H9 (cell line): ENCODE measurements at regions not wholly inside any gene's neighbourhood (a gene's known extent, or its start where the extent isn't known, plus 50 kb on each side); places are given as distances from the start of the nearest gene placed in this dataset.

Experiments used
- DNase-seq: peaks from one replicate; pipeline ENCODE4 v3.0.0-alpha.2; 2017
- H2AFZ ChIP-seq: one replicate; pipeline ENCODE4 v1.6.1; 2013; ENCODE audit warnings: mild to moderate bottlenecking, low read length, control low read depth, moderate library complexity
- H2AK5ac ChIP-seq: 2 replicates; pipeline ENCODE4 v1.6.1; 2013; ENCODE audit warnings: low read length, control low read depth, mixed read lengths; ENCODE audit not compliant: insufficient read length
- H2BK120ac ChIP-seq: one replicate; pipeline ENCODE4 v1.6.1; 2013; ENCODE audit warnings: low read depth, mild to moderate bottlenecking, low read length, control low read depth, inconsistent platforms; ENCODE audit not compliant: poor library complexity, severe bottlenecking
- H2BK12ac ChIP-seq: 2 replicates; pipeline ENCODE4 v1.6.1; 2013; ENCODE audit warnings: low read length, control low read depth, mixed read lengths, low read depth; ENCODE audit not compliant: insufficient read length
- H2BK15ac ChIP-seq: 2 replicates; pipeline ENCODE4 v1.6.1; 2013; ENCODE audit warnings: low read depth, low read length, control low read depth
- H2BK20ac ChIP-seq: one replicate; pipeline ENCODE4 v1.6.1; 2013; ENCODE audit warnings: low read depth, mild to moderate bottlenecking, low read length, control low read depth, inconsistent platforms; ENCODE audit not compliant: poor library complexity, severe bottlenecking
- H2BK5ac ChIP-seq: 2 replicates; pipeline ENCODE4 v1.6.1; 2013; ENCODE audit warnings: low read length, control low read depth, mixed read lengths; ENCODE audit not compliant: insufficient read length
- H3K14ac ChIP-seq: 2 replicates; pipeline ENCODE4 v1.6.1; 2013; ENCODE audit warnings: low read length, control low read depth; ENCODE audit not compliant: insufficient read depth
- H3K18ac ChIP-seq: 2 replicates; pipeline ENCODE4 v1.6.1; 2013; ENCODE audit warnings: low read depth, mild to moderate bottlenecking, mixed read lengths, low read length, control low read depth; ENCODE audit not compliant: insufficient read length
- H3K23ac ChIP-seq: 2 replicates; pipeline ENCODE4 v1.6.1; 2013; ENCODE audit warnings: low read length, control low read depth, mixed read lengths, low read depth; ENCODE audit not compliant: insufficient read length
- H3K23me2 ChIP-seq: 2 replicates; pipeline ENCODE4 v1.6.1; 2013; ENCODE audit warnings: low read depth, mild to moderate bottlenecking, mixed read lengths, low read length, control low read depth; ENCODE audit not compliant: insufficient read length, poor library complexity, severe bottlenecking
- H3K27ac ChIP-seq: 2 replicates; pipeline ENCODE4 v1.5.1; 2013; ENCODE audit warnings: low read length, control low read depth, mixed read lengths, low read depth; ENCODE audit not compliant: insufficient read length
- H3K27me3 ChIP-seq: 2 replicates; pipeline ENCODE4 v1.6.1; 2013; ENCODE audit warnings: low read length, control low read depth, inconsistent platforms; ENCODE audit not compliant: insufficient read depth
- H3K4ac ChIP-seq: 2 replicates; pipeline ENCODE4 v1.6.1; 2013; ENCODE audit warnings: low read depth, mild to moderate bottlenecking, control low read depth, inconsistent platforms, low read length, moderate library complexity
- H3K4me1 ChIP-seq: 2 replicates; pipeline ENCODE4 v1.6.1; 2013; ENCODE audit warnings: low read length, control low read depth, inconsistent platforms; ENCODE audit not compliant: insufficient read depth
- H3K4me2 ChIP-seq: 2 replicates; pipeline ENCODE4 v1.6.1; 2013; ENCODE audit warnings: low read length, control low read depth, mixed read lengths; ENCODE audit not compliant: insufficient read length, insufficient read depth
- H3K56ac ChIP-seq: 2 replicates; pipeline ENCODE4 v1.6.1; 2013; ENCODE audit warnings: low read depth, mild to moderate bottlenecking, mixed read lengths, low read length, control low read depth; ENCODE audit not compliant: insufficient read length
- H3K79me1 ChIP-seq: 2 replicates; pipeline ENCODE4 v1.6.1; 2013; ENCODE audit warnings: low read depth, mild to moderate bottlenecking, moderate library complexity, low read length, control low read depth, inconsistent platforms; ENCODE audit not compliant: insufficient read depth, poor library complexity, severe bottlenecking
- H3K79me2 ChIP-seq: 2 replicates; pipeline ENCODE4 v1.6.1; 2013; ENCODE audit warnings: low read length, control low read depth, inconsistent platforms; ENCODE audit not compliant: insufficient read depth
- H3K9ac ChIP-seq: 2 replicates; pipeline ENCODE4 v1.6.1; 2013; ENCODE audit warnings: low read length, control low read depth, mixed read lengths; ENCODE audit not compliant: insufficient read length; ENCODE audit errors: extremely low read depth
- H3K9me3 ChIP-seq: one replicate; pipeline ENCODE4 v1.6.1; 2013; ENCODE audit warnings: low read depth, low read length, inconsistent platforms; ENCODE audit not compliant: control insufficient read depth
- H3T11ph ChIP-seq: one replicate; pipeline ENCODE4 v1.6.1; 2013; ENCODE audit warnings: mild to moderate bottlenecking, low read length, control low read depth, inconsistent platforms
- H4K20me1 ChIP-seq: one replicate; pipeline ENCODE4 v1.6.1; 2013; ENCODE audit not compliant: control insufficient read depth, insufficient read length, insufficient read depth
- H4K5ac ChIP-seq: 2 replicates; pipeline ENCODE4 v1.6.1; 2013; ENCODE audit warnings: low read depth, mild to moderate bottlenecking, mixed read lengths, low read length, control low read depth; ENCODE audit not compliant: insufficient read length
- H4K8ac ChIP-seq: replicated peaks from 2 replicates; pipeline ENCODE4 v1.6.1; 2013; ENCODE audit warnings: low read length, control low read depth, mixed read lengths, low read depth; ENCODE audit not compliant: insufficient read length
- H4K91ac ChIP-seq: 2 replicates; pipeline ENCODE4 v1.6.1; 2013; ENCODE audit warnings: low read depth, mild to moderate bottlenecking, moderate library complexity, mixed read lengths, low read length, control low read depth; ENCODE audit not compliant: insufficient read length
- H3K27ac Mint-ChIP-seq, 3 experiments: 2 replicates in 2 of 3; 3 replicates in 1 of 3; pipeline ENCODE4 v1.8.0; 2020 to 2021; ENCODE audit warnings: mixed read lengths in 3 of 3, mild to moderate bottlenecking in 1 of 3, moderate library complexity in 1 of 3
- H3K27me3 Mint-ChIP-seq: 2 replicates; pipeline ENCODE4 v1.8.0; 2021; ENCODE audit warnings: low read depth, mild to moderate bottlenecking, moderate library complexity, mixed read lengths
- H3K36me3 Mint-ChIP-seq, 3 experiments: 2 replicates in 2 of 3; 3 replicates in 1 of 3; pipeline ENCODE4 v1.8.0; 2020 to 2021; ENCODE audit warnings: low read depth in 3 of 3, mixed read lengths in 3 of 3; ENCODE audit not compliant: insufficient read depth in 1 of 3
- H3K4me1 Mint-ChIP-seq, 2 experiments: 2 replicates each; pipeline ENCODE4 v1.8.0; 2020; ENCODE audit warnings: mixed read lengths in 2 of 2
- H3K4me3 Mint-ChIP-seq, 2 experiments: 2 replicates in 1 of 2; 3 replicates in 1 of 2; pipeline ENCODE4 v1.8.0; 2020 to 2021; ENCODE audit warnings: mild to moderate bottlenecking in 2 of 2, mixed read lengths in 2 of 2, moderate library complexity in 1 of 2
- H3K9me3 Mint-ChIP-seq, 2 experiments: 2 replicates in 1 of 2; 3 replicates in 1 of 2; pipeline ENCODE4 v1.8.0; 2020; ENCODE audit warnings: mild to moderate bottlenecking in 2 of 2, mixed read lengths in 2 of 2, moderate library complexity in 1 of 2
- CTCF ChIP-seq: fragments of 200-600 bp; sonication (generic); conservative IDR thresholded peaks from 3 replicates; pipeline ENCODE4 v1.8.0; 2021; ENCODE audit warnings: antibody characterized with exemption, mild to moderate bottlenecking
- WGBS: extraction: QIAGEN DNeasy Blood & Tissue Kit; methylation state at CpG from one replicate; pipeline ENCODE4 v1.1.7; 2013; ENCODE audit warnings: missing lambda C conversion rate, low lambda C conversion rate, mixed read lengths; ENCODE audit not compliant: insufficient read length; ENCODE audit errors: extremely low coverage; 5-methylcytosine and 5-hydroxymethylcytosine counted together

- Histone ChIP-seq H2BK120ac (no peak overlapping the region), H3K23me2 (no peaks in the 10 kb centered on the region), H4K20me1 (no peaks in the 10 kb centered on the region), H4K5ac (no peak overlapping the region), H2BK12ac (no peak overlapping the region), H3K4me2 (no peak overlapping the region), H2BK5ac (no peak overlapping the region), H3T11ph (no peak overlapping the region), H3K56ac (no peak overlapping the region), H2BK15ac (no peak overlapping the region), H3K79me2 (no peaks in the 10 kb centered on the region), H3K9ac (no peak overlapping the region), H3K4me1 (no peaks in the 10 kb centered on the region; the same call in 1 of the 2 replicates), H3K14ac (no peak overlapping the region), H3K79me1 (no peaks in the 10 kb centered on the region), H4K8ac (no peak overlapping the region), H3K18ac (no peak overlapping the region), H3K27ac (no peak overlapping the region), H3K27me3 (no peaks in the 10 kb centered on the region), H4K91ac (no peak overlapping the region), H3K9me3 (no peaks in the 10 kb centered on the region), H3K23ac (no peak overlapping the region), H2AK5ac (no peak overlapping the region), H2AFZ (no peak overlapping the region), H3K4ac (no peak overlapping the region), H2BK20ac (no peak overlapping the region)
- no peak overlapping the region; a peak in 1 of 7 replicates for H3K27ac Mint-ChIP-seq
- no peak overlapping the region for H3K4me3 Mint-ChIP-seq
- H3K9me3 Mint-ChIP-seq = peaks cover under 1 to 1% of the 10 kb centered on the region in 2 experiments; a peak in 2 of 5 replicates
- peaks cover 0 to 2% (median under 1%) of the 10 kb centered on the region in 3 experiments; a peak in 2 of 7 replicates for H3K36me3 Mint-ChIP-seq
- no peak for TF ChIP-seq CTCF
- no CpG with 5 or more reads among the region's 7 CpGs for WGBS
- no peak for DNase-seq
- H3K4me1 Mint-ChIP-seq = peaks cover 14 to 16% of the 10 kb centered on the region in 2 experiments
- H3K27me3 Mint-ChIP-seq = no peaks in the 10 kb centered on the region
These were observed 311.8 kb upstream of the AMIGO2 start for GRCh38 chr12:47391566-47391965.
